ENCODE measurements at regions not wholly inside any gene's neighbourhood (a gene's known extent, or its start where the extent isn't known, plus 50 kb on each side); places are given as distances from the start of the nearest gene placed in this dataset.

GRCh38 chr2:240309214-240309613 is 126.2 kb upstream of the GPC1 start:
- ChIA-PET POLR2A (no interaction called here), CTCF (no interaction called here)
- no peak for DNase-seq (ENCODE audit: extremely low spot score)
- no peak for TF ChIP-seq NFRKB (IDR thresholded peaks at IDR 0.05)

GRCh38 chr2:240310201-240310600 is 125.3 kb upstream of the GPC1 start:
- CTCF ChIA-PET, result no interaction called here
- POLR2A ChIA-PET, result no interaction called here
- DNase-seq (ENCODE audit: extremely low spot score), result no peak
- TF ChIP-seq CTBP1 (IDR thresholded peaks at IDR 0.05; ENCODE audit: borderline replicate concordance) (no peak), SP1 (IDR thresholded peaks at IDR 0.05) (no peak), L3MBTL2 (conservative IDR thresholded peaks at IDR 0.05) (no peak), FOXM1 (IDR thresholded peaks at IDR 0.05; ENCODE audit: borderline replicate concordance) (no peak), NFRKB (IDR thresholded peaks at IDR 0.05) (no peak), ELF4 (IDR thresholded peaks at IDR 0.05) (no peak), TARDBP (IDR thresholded peaks at IDR 0.05) (no peak), FOXK2 (IDR thresholded peaks at IDR 0.05) (no peak), ARNT (IDR thresholded peaks at IDR 0.05) (no peak), SUZ12 (IDR thresholded peaks at IDR 0.05) (no peak), PKNOX1 (IDR thresholded peaks at IDR 0.05) (no peak), BHLHE40 (IDR thresholded peaks at IDR 0.05; ENCODE audit: borderline replicate concordance) (no peak), FOXA1 (IDR thresholded peaks at IDR 0.05) (no peak), LEF1 (IDR thresholded peaks at IDR 0.05; ENCODE audit: borderline replicate concordance) (no peak), HDGF (IDR thresholded peaks at IDR 0.05; ENCODE audit: borderline replicate concordance) (no peak), ZNF384 (IDR thresholded peaks at IDR 0.05) (no peak)

- no peak for DNase-seq (ENCODE audit: extremely low spot score)
- ChIA-PET CTCF (no interaction called here), POLR2A (no interaction called here)
- no peak for TF ChIP-seq HDGF (IDR thresholded peaks at IDR 0.05; ENCODE audit: borderline replicate concordance)
- no peak for TF ChIP-seq FOXM1 (IDR thresholded peaks at IDR 0.05; ENCODE audit: borderline replicate concordance)
- no peak for TF ChIP-seq LEF1 (IDR thresholded peaks at IDR 0.05; ENCODE audit: borderline replicate concordance)
- TF ChIP-seq ZNF384 (IDR thresholded peaks at IDR 0.05), result no peak
- TF ChIP-seq TARDBP (IDR thresholded peaks at IDR 0.05), result no peak
- no peak for TF ChIP-seq FOXK2 (IDR thresholded peaks at IDR 0.05)
Measured at GRCh38 chr2:240310645-240311044, 124.8 kb upstream of the GPC1 start.

- ChIA-PET CTCF (no interaction called here), POLR2A (no interaction called here)
- DNase-seq (ENCODE audit: extremely low spot score), result no peak
- TF ChIP-seq FOXA1 (IDR thresholded peaks at IDR 0.05) (no peak), ZNF384 (IDR thresholded peaks at IDR 0.05) (no peak), BHLHE40 (IDR thresholded peaks at IDR 0.05; ENCODE audit: borderline replicate concordance) (no peak)
Measured at GRCh38 chr2:240311821-240312220, 123.6 kb upstream of the GPC1 start.

- no peak for DNase-seq (ENCODE audit: extremely low spot score)
- CTCF ChIA-PET, result no interaction called here
- POLR2A ChIA-PET, result no interaction called here
- TF ChIP-seq ELF4 (IDR thresholded peaks at IDR 0.05) (no peak), PKNOX1 (IDR thresholded peaks at IDR 0.05) (no peak)
Measured at GRCh38 chr2:240319221-240319854, 116.1 kb upstream of the GPC1 start.

- no peak for DNase-seq (ENCODE audit: extremely low spot score)
- no peak for TF ChIP-seq L3MBTL2 (conservative IDR thresholded peaks at IDR 0.05)
- TF ChIP-seq FOXA1 (IDR thresholded peaks at IDR 0.05), result no peak
- TF ChIP-seq TARDBP (IDR thresholded peaks at IDR 0.05), result no peak
- no peak for TF ChIP-seq CTBP1 (IDR thresholded peaks at IDR 0.05; ENCODE audit: borderline replicate concordance)
- no peak for TF ChIP-seq HDGF (IDR thresholded peaks at IDR 0.05; ENCODE audit: borderline replicate concordance)
- TF ChIP-seq SP1 (IDR thresholded peaks at IDR 0.05), result no peak
- TF ChIP-seq FOXK2 (IDR thresholded peaks at IDR 0.05), result no peak
- no peak for TF ChIP-seq LEF1 (IDR thresholded peaks at IDR 0.05; ENCODE audit: borderline replicate concordance)
- no peak for TF ChIP-seq ARNT (IDR thresholded peaks at IDR 0.05)
- no peak for TF ChIP-seq ELF4 (IDR thresholded peaks at IDR 0.05)
- no peak for TF ChIP-seq BHLHE40 (IDR thresholded peaks at IDR 0.05; ENCODE audit: borderline replicate concordance)
- no peak for TF ChIP-seq NFRKB (IDR thresholded peaks at IDR 0.05)
- no peak for TF ChIP-seq FOXM1 (IDR thresholded peaks at IDR 0.05; ENCODE audit: borderline replicate concordance)
- TF ChIP-seq PKNOX1 (IDR thresholded peaks at IDR 0.05), result no peak
- no peak for TF ChIP-seq SUZ12 (IDR thresholded peaks at IDR 0.05)
- TF ChIP-seq ZNF384 (IDR thresholded peaks at IDR 0.05), result no peak
- ChIA-PET POLR2A (no interaction called here), CTCF (no interaction called here)
Measured at GRCh38 chr2:240319855-240320203, 115.6 kb upstream of the GPC1 start.

GRCh38 chr2:240320204-240320993 is 115.1 kb upstream of the GPC1 start:
- TF ChIP-seq ZNF384 (IDR thresholded peaks at IDR 0.05), result no peak
- TF ChIP-seq TARDBP (IDR thresholded peaks at IDR 0.05), result no peak
- no peak for TF ChIP-seq LEF1 (IDR thresholded peaks at IDR 0.05; ENCODE audit: borderline replicate concordance)
- TF ChIP-seq SP1 (IDR thresholded peaks at IDR 0.05), result no peak
- TF ChIP-seq HDGF (IDR thresholded peaks at IDR 0.05; ENCODE audit: borderline replicate concordance), result no peak
- TF ChIP-seq CTBP1 (IDR thresholded peaks at IDR 0.05; ENCODE audit: borderline replicate concordance), result no peak
- TF ChIP-seq NFRKB (IDR thresholded peaks at IDR 0.05), result no peak
- TF ChIP-seq PKNOX1 (IDR thresholded peaks at IDR 0.05), result no peak
- no peak for TF ChIP-seq FOXM1 (IDR thresholded peaks at IDR 0.05; ENCODE audit: borderline replicate concordance)
- no peak for TF ChIP-seq FOXA1 (IDR thresholded peaks at IDR 0.05)
- TF ChIP-seq ELF4 (IDR thresholded peaks at IDR 0.05), result no peak
- TF ChIP-seq SUZ12 (IDR thresholded peaks at IDR 0.05), result no peak
- no peak for TF ChIP-seq FOXK2 (IDR thresholded peaks at IDR 0.05)
- no peak for TF ChIP-seq L3MBTL2 (conservative IDR thresholded peaks at IDR 0.05)
- TF ChIP-seq ARNT (IDR thresholded peaks at IDR 0.05), result no peak
- CTCF ChIA-PET, result no interaction called here
- no peak for DNase-seq (ENCODE audit: extremely low spot score)
- POLR2A ChIA-PET, result no interaction called here
